NT2/D1 (cell line): ENCODE measurements at regions not wholly inside any gene's neighbourhood (a gene's known extent, or its start where the extent isn't known, plus 50 kb on each side); places are given as distances from the start of the nearest gene placed in this dataset.

Experiments used
- SUZ12 ChIP-seq: IDR thresholded peaks from 2 replicates; pipeline ENCODE4 v1.6.1; 2011; ENCODE audit not compliant: insufficient read length, insufficient read depth; ENCODE audit errors: extremely low read depth
- YY1 ChIP-seq: IDR thresholded peaks from 2 replicates; pipeline ENCODE4 v1.6.1; 2011; ENCODE audit not compliant: insufficient read length, insufficient read depth
- ZNF274 ChIP-seq: IDR thresholded peaks from 2 replicates; pipeline ENCODE4 v1.6.1; 2011; ENCODE audit warnings: mild to moderate bottlenecking, low read depth, low read length

DNA sequence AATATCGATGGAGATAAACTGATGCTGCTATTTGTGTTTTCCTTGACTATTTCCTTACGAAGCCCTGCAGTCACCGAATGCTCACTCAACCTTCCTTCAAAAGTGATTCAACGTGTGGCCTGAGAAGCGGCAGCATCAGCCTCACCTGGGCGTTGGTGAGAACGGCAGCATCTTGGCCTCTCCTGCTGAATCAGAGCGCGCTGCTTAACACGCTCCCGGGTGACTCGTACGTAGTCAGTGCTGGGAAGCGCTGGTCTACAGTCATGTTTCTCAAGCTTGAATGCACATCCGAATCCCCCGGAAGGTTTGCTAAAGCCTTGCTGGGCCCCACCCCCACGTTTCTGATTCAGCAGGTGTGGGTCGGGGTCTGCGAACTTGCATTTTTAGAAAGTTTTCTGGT, 214.1 kb upstream of the RREB1 start:
- no peak for TF ChIP-seq YY1
- no peak for TF ChIP-seq ZNF274
- no peak for TF ChIP-seq SUZ12
